ENCODE measurements at regions not wholly inside any gene's neighbourhood (a gene's known extent, or its start where the extent isn't known, plus 50 kb on each side); places are given as distances from the start of the nearest gene placed in this dataset.

DNA sequence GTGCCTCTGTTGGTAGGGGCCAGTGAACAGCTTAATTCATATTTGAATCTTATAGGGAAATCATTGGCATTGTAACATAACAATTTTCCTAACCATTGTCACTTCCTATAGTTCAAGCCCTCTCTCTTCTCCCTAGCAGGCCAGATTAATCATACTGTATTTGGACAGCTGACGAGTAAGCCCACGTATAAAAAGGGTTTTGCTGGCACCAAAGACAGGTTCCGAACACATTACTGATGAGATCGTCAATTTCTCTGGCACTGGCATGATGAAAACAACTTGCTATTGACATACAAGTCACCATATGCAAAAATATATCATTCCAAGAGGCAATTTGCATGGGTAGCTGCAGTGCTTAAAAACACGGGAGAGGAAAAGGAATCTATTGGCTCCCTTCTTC lies 891.1 kb upstream of the AUTS2 start:
- no peaks in the 10 kb centered on the region for H3K36me3 ChIP-seq (ENCODE audit: control insufficient read depth in 4 of 4, insufficient read depth in 3 of 4, low read depth in 1 of 4, low read length in 3 of 4)
- TF ChIP-seq JUND (IDR thresholded peaks at IDR 0.05) (no peak), YY1 (IDR thresholded peaks at IDR 0.05) (no peak), HNF4A (conservative IDR thresholded peaks at IDR 0.05) (no peak), NR2F2 (IDR thresholded peaks at IDR 0.05) (no peak), RAD21 (IDR thresholded peaks at IDR 0.05) (no peak), FOXA1 (IDR thresholded peaks at IDR 0.05) (no peak), GABPA (IDR thresholded peaks at IDR 0.05 in 1 of 2, conservative IDR thresholded peaks at IDR 0.05 in 1 of 2) (no peak), RXRA (IDR thresholded peaks at IDR 0.05) (no peak), SP1 (IDR thresholded peaks at IDR 0.05) (no peak), HNF4G (IDR thresholded peaks at IDR 0.05) (no peak)
- TF ChIP-seq, protein P1, sequence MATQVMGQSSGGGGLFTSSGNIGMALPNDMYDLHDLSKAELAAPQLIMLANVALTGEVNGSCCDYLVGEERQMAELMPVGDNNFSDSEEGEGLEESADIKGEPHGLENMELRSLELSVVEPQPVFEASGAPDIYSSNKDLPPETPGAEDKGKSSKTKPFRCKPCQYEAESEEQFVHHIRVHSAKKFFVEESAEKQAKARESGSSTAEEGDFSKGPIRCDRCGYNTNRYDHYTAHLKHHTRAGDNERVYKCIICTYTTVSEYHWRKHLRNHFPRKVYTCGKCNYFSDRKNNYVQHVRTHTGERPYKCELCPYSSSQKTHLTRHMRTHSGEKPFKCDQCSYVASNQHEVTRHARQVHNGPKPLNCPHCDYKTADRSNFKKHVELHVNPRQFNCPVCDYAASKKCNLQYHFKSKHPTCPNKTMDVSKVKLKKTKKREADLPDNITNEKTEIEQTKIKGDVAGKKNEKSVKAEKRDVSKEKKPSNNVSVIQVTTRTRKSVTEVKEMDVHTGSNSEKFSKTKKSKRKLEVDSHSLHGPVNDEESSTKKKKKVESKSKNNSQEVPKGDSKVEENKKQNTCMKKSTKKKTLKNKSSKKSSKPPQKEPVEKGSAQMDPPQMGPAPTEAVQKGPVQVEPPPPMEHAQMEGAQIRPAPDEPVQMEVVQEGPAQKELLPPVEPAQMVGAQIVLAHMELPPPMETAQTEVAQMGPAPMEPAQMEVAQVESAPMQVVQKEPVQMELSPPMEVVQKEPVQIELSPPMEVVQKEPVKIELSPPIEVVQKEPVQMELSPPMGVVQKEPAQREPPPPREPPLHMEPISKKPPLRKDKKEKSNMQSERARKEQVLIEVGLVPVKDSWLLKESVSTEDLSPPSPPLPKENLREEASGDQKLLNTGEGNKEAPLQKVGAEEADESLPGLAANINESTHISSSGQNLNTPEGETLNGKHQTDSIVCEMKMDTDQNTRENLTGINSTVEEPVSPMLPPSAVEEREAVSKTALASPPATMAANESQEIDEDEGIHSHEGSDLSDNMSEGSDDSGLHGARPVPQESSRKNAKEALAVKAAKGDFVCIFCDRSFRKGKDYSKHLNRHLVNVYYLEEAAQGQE (IDR thresholded peaks at IDR 0.05): no peak
- TF ChIP-seq, protein P2, sequence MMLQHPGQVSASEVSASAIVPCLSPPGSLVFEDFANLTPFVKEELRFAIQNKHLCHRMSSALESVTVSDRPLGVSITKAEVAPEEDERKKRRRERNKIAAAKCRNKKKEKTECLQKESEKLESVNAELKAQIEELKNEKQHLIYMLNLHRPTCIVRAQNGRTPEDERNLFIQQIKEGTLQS (IDR thresholded peaks at IDR 0.05): no peak
- H3K4me1 ChIP-seq (ENCODE audit: control insufficient read depth in 4 of 4, insufficient read depth in 4 of 4, low read length in 3 of 4): no peaks in the 10 kb centered on the region
- no peaks in the 10 kb centered on the region for H3K27me3 ChIP-seq (ENCODE audit: control insufficient read depth in 4 of 4, insufficient read depth in 4 of 4, low read length in 3 of 4)
- no peak for DNase-seq (ENCODE audit: low spot score)
- no peak overlapping the region for H3K4me3 ChIP-seq (ENCODE audit: low read depth in 1 of 3, low read length in 3 of 3)
- no peak overlapping the region for H3K9ac ChIP-seq (ENCODE audit: low read depth in 1 of 2, low read length in 2 of 2)
- WGBS: 75% methylated on average over 5 of the region's 5 CpGs
- no peak overlapping the region for H3K27ac ChIP-seq (ENCODE audit: low read depth in 1 of 2, low read length in 2 of 2)
- no peaks in the 10 kb centered on the region for H3K9me3 ChIP-seq (ENCODE audit: control insufficient read depth in 4 of 4, low read length in 3 of 4)

DNA sequence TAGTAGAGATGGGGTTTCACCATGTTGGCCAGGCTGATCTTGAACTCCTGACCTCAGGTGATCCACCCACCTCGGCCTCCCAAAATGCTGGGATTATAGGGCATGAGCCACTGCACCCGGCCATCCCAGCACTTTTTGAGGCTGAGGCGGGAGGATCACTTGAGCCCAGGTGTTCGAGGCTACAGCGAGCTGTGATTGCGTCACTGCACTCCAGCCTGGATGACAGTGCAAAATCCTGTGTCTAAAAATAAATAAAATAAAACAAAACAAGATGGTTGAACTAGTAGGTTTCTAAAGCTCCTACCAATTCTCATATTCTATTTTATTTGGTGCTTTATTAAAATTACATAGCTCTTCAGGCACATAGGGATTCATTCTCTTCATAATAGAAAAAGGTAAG lies 890.3 kb upstream of the AUTS2 start:
- H3K36me3 ChIP-seq (ENCODE audit: control insufficient read depth in 4 of 4, insufficient read depth in 3 of 4, low read depth in 1 of 4, low read length in 3 of 4): no peaks in the 10 kb centered on the region
- no peaks in the 10 kb centered on the region for H3K9me3 ChIP-seq (ENCODE audit: control insufficient read depth in 4 of 4, low read length in 3 of 4)
- TF ChIP-seq HNF4A (conservative IDR thresholded peaks at IDR 0.05) (no peak), EGR1 (IDR thresholded peaks at IDR 0.05; ENCODE audit: low read depth in 2 of 2) (no peak), NR2F2 (IDR thresholded peaks at IDR 0.05) (no peak), HNF4G (IDR thresholded peaks at IDR 0.05) (no peak), RAD21 (IDR thresholded peaks at IDR 0.05) (no peak), YY1 (IDR thresholded peaks at IDR 0.05) (no peak), FOXA2 (IDR thresholded peaks at IDR 0.05) (no peak), TAF1 (conservative IDR thresholded peaks at IDR 0.05) (no peak)
- TF ChIP-seq, protein P1 (IDR thresholded peaks at IDR 0.05): no peak
- TF ChIP-seq, protein P3, sequence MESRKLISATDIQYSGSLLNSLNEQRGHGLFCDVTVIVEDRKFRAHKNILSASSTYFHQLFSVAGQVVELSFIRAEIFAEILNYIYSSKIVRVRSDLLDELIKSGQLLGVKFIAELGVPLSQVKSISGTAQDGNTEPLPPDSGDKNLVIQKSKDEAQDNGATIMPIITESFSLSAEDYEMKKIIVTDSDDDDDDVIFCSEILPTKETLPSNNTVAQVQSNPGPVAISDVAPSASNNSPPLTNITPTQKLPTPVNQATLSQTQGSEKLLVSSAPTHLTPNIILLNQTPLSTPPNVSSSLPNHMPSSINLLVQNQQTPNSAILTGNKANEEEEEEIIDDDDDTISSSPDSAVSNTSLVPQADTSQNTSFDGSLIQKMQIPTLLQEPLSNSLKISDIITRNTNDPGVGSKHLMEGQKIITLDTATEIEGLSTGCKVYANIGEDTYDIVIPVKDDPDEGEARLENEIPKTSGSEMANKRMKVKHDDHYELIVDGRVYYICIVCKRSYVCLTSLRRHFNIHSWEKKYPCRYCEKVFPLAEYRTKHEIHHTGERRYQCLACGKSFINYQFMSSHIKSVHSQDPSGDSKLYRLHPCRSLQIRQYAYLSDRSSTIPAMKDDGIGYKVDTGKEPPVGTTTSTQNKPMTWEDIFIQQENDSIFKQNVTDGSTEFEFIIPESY (IDR thresholded peaks at IDR 0.05): no peak
- no peak overlapping the region for H3K9ac ChIP-seq (ENCODE audit: low read depth in 1 of 2, low read length in 2 of 2)
- H3K27ac ChIP-seq (ENCODE audit: low read depth in 1 of 2, low read length in 2 of 2): no peak overlapping the region
- WGBS: 83% methylated on average over 6 of the region's 6 CpGs
- H3K4me3 ChIP-seq (ENCODE audit: low read depth in 1 of 3, low read length in 3 of 3): no peak overlapping the region
- no peaks in the 10 kb centered on the region for H3K4me1 ChIP-seq (ENCODE audit: control insufficient read depth in 4 of 4, insufficient read depth in 4 of 4, low read length in 3 of 4)
- DNase-seq (ENCODE audit: low spot score): no peak
- no peaks in the 10 kb centered on the region for H3K27me3 ChIP-seq (ENCODE audit: control insufficient read depth in 4 of 4, insufficient read depth in 4 of 4, low read length in 3 of 4)
